HL-60 (cell line): ENCODE measurements at regions not wholly inside any gene's neighbourhood (a gene's known extent, or its start where the extent isn't known, plus 50 kb on each side); places are given as distances from the start of the nearest gene placed in this dataset.

Source experiments
- DNase-seq, 2 experiments: peaks; one replicate each; pipeline ENCODE4 v3.0.0-alpha.2; 2010 to 2020; ENCODE audit warnings: low read depth in 1 of 2, low spot score in 1 of 2
- H3K27ac ChIP-seq: fragments of 250-450 bp; sonication (Bioruptor Pico); replicated peaks from 2 replicates; pipeline ENCODE4 v1.5.1; 2020; ENCODE audit warnings: mild to moderate bottlenecking, moderate library complexity
- H3K27me3 ChIP-seq: fragments of 250-450 bp; sonication (Bioruptor Pico); 2 replicates; pipeline ENCODE4 v1.5.1; 2021; ENCODE audit warnings: mild to moderate bottlenecking, moderate library complexity; ENCODE audit not compliant: insufficient read depth, poor library complexity, severe bottlenecking
- H3K4me3 ChIP-seq: replicated peaks from 2 replicates; pipeline ENCODE4 v1.5.1; 2011; ENCODE audit warnings: mild to moderate bottlenecking, control low read depth, low read length; ENCODE audit not compliant: insufficient read depth
- GABPA ChIP-seq: IDR thresholded peaks from 2 replicates; pipeline ENCODE4 v1.6.1; 2012; ENCODE audit warnings: low read depth
- POLR2AphosphoS5 ChIP-seq: IDR thresholded peaks from 2 replicates; pipeline ENCODE4 v1.6.1; 2012; ENCODE audit warnings: low read depth
- SPI1 ChIP-seq: IDR thresholded peaks from 2 replicates; pipeline ENCODE4 v1.6.1; 2012; ENCODE audit warnings: low read depth, mild to moderate bottlenecking, borderline replicate concordance
- TF ChIP-seq, protein P1 (sequence below): IDR thresholded peaks from one replicate; pipeline ENCODE4 v1.5.1; 2011; ENCODE audit warnings: low read length, control low read depth, inconsistent platforms; ENCODE audit not compliant: insufficient read depth
- TF ChIP-seq, protein P2 (sequence below): IDR thresholded peaks from 2 replicates; pipeline ENCODE4 v1.6.1; 2012; ENCODE audit warnings: low read depth; ENCODE audit not compliant: insufficient replicate concordance

DNA sequence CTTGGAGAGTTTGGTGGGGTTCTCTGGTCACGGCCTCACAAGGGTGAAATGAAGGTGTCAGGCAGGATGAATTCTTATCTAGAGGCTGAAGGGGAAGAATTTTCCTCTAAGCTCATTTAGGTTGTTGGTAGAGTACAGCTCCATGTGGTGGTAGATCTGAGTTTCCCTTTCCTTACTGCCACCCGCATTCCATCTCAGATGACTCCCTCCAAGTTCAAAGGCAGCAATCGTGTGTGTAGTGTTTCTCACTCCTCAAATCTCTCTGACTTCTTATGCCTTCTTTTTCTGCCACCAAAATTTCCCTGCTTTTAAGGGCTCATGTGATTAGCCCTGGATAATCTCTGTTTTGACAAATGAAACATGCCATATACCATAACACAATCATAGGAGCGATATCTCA lies 135.5 kb upstream of the MYOCD start:
- Histone ChIP-seq H3K27ac (no peak overlapping the region), H3K4me3 (no peak overlapping the region), H3K27me3 (no peaks in the 10 kb centered on the region)
- no peak for TF ChIP-seq SPI1
- TF ChIP-seq, protein P1, sequence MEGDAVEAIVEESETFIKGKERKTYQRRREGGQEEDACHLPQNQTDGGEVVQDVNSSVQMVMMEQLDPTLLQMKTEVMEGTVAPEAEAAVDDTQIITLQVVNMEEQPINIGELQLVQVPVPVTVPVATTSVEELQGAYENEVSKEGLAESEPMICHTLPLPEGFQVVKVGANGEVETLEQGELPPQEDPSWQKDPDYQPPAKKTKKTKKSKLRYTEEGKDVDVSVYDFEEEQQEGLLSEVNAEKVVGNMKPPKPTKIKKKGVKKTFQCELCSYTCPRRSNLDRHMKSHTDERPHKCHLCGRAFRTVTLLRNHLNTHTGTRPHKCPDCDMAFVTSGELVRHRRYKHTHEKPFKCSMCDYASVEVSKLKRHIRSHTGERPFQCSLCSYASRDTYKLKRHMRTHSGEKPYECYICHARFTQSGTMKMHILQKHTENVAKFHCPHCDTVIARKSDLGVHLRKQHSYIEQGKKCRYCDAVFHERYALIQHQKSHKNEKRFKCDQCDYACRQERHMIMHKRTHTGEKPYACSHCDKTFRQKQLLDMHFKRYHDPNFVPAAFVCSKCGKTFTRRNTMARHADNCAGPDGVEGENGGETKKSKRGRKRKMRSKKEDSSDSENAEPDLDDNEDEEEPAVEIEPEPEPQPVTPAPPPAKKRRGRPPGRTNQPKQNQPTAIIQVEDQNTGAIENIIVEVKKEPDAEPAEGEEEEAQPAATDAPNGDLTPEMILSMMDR, result no peak
- no peak for TF ChIP-seq POLR2AphosphoS5
- no peak for TF ChIP-seq GABPA
- TF ChIP-seq, protein P2, sequence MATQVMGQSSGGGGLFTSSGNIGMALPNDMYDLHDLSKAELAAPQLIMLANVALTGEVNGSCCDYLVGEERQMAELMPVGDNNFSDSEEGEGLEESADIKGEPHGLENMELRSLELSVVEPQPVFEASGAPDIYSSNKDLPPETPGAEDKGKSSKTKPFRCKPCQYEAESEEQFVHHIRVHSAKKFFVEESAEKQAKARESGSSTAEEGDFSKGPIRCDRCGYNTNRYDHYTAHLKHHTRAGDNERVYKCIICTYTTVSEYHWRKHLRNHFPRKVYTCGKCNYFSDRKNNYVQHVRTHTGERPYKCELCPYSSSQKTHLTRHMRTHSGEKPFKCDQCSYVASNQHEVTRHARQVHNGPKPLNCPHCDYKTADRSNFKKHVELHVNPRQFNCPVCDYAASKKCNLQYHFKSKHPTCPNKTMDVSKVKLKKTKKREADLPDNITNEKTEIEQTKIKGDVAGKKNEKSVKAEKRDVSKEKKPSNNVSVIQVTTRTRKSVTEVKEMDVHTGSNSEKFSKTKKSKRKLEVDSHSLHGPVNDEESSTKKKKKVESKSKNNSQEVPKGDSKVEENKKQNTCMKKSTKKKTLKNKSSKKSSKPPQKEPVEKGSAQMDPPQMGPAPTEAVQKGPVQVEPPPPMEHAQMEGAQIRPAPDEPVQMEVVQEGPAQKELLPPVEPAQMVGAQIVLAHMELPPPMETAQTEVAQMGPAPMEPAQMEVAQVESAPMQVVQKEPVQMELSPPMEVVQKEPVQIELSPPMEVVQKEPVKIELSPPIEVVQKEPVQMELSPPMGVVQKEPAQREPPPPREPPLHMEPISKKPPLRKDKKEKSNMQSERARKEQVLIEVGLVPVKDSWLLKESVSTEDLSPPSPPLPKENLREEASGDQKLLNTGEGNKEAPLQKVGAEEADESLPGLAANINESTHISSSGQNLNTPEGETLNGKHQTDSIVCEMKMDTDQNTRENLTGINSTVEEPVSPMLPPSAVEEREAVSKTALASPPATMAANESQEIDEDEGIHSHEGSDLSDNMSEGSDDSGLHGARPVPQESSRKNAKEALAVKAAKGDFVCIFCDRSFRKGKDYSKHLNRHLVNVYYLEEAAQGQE, result no peak
- no peak for DNase-seq

DNA sequence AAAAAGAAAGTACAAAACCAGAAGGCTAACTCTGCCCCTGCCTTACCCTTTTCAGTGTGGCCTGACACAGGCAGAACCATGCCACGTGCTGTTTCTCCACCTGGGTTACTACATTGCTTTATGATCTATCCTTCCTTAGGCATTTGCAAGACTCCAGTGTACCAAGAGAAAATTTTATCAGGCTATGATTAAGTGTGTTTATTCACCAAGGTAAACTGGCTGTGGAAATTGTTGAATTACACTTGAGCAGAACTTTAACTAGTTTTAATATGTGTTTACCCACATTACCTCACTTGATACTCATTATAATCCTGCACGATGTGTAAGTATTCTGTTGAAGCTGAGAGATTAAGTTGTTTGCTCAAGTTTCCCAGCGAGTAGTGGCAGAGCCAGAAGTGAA lies 129.7 kb upstream of the MYOCD start:
- DNase-seq, result no peak
- no peaks in the 10 kb centered on the region for H3K27me3 ChIP-seq
- TF ChIP-seq POLR2AphosphoS5 (no peak), GABPA (no peak), SPI1 (no peak)
- TF ChIP-seq, protein P2, result no peak
- TF ChIP-seq, protein P1, result no peak
- H3K27ac ChIP-seq, result no peak overlapping the region
- no peak overlapping the region for H3K4me3 ChIP-seq

DNA sequence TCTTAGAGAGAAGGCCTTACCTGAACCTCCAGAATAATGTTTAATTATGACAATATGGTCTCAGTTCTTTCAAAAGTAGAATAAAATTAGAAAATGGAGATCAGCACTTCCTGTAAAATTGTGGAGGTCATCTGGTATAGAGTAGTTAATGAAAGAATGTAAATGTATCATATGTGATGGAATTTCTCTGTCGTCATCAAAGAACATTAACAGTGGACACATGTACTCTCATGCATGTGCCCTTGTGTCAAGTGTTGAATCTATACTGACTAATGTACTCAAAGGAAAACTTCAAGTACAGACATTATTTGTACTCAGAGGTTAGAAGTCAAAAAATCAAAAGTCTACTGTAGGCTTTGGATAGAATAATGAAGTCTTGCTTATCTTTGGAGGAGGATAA lies 129.2 kb upstream of the MYOCD start:
- DNase-seq, result no peak
- TF ChIP-seq POLR2AphosphoS5 (no peak), GABPA (no peak), SPI1 (no peak)
- TF ChIP-seq, protein P1, result no peak
- TF ChIP-seq, protein P2, result no peak

More for the DNA sequence above, 129.2 kb upstream of the MYOCD start:
- Histone ChIP-seq H3K27ac (no peak overlapping the region), H3K4me3 (no peak overlapping the region), H3K27me3 (no peaks in the 10 kb centered on the region)
